ENCODE measurements at regions not wholly inside any gene's neighbourhood (a gene's known extent, or its start where the extent isn't known, plus 50 kb on each side); places are given as distances from the start of the nearest gene placed in this dataset.
"Not testable (repeated sequence)": the region's sequence is repeated elsewhere in the genome, so short reads cannot be mapped to it uniquely, and the experiment has no call there.

GRCh38 chrX:77347572-77347971, 99.6 kb upstream of the FGF16 start:
- TF ChIP-seq ZFX (IDR thresholded peaks at IDR 0.05) (no peak), CTCF (conservative IDR thresholded peaks at IDR 0.05) (no peak)

GRCh38 chrX:77389891-77390290, 57.3 kb upstream of the FGF16 start:
- TF ChIP-seq ZFX (IDR thresholded peaks at IDR 0.05): no peak
- TF ChIP-seq CTCF (conservative IDR thresholded peaks at IDR 0.05): no peak
- H3K27ac ChIP-seq: no peak overlapping the region

More at GRCh38 chrX:77347572-77347971, 99.6 kb upstream of the FGF16 start:
- H3K27ac ChIP-seq: no peak overlapping the region

- not testable (repeated sequence) for H3K27ac ChIP-seq
Observed at GRCh38 chrX:77390365-77390764, 56.8 kb upstream of the FGF16 start.

GRCh38 chrX:77396781-77397180, 50.4 kb upstream of the FGF16 start:
- H3K27ac ChIP-seq: no peak overlapping the region
- TF ChIP-seq CTCF (conservative IDR thresholded peaks at IDR 0.05): no peak
- no peak for TF ChIP-seq ZFX (IDR thresholded peaks at IDR 0.05)
